WTC11 (cell line): ENCODE measurements at regions not wholly inside any gene's neighbourhood (a gene's known extent, or its start where the extent isn't known, plus 50 kb on each side); places are given as distances from the start of the nearest gene placed in this dataset.

ENCODE experiments used
- ATAC-seq: fragments of 200-7000 bp; cut with Tn5 transposase; 2 replicates; pipeline ENCODE4 v1.10.0; 2021; ENCODE audit warnings: mild to moderate bottlenecking, moderate library complexity
- CTCF ChIA-PET: fragments of 300-600 bp; sonication (Branson Sonifier 250); formaldehyde crosslinking; loops from one replicate; lab custom pipeline; 2021; ENCODE audit warnings: antibody characterized with exemption; lab: Charles Lee
- POLR2A ChIA-PET: fragments of 350-600 bp; sonication (Branson Sonifier 250); formaldehyde crosslinking; loops from one replicate; lab custom pipeline; 2021; ENCODE audit warnings: antibody characterized with exemption; lab: Charles Lee
- DNase-seq: peaks from one replicate; pipeline ENCODE4 v3.0.0; 2021; ENCODE audit warnings: low spot score
- H3K27ac Mint-ChIP-seq: 2 replicates; pipeline ENCODE4 v1.8.0; 2021; ENCODE audit warnings: mixed read lengths
- H3K27me3 Mint-ChIP-seq: 2 replicates; pipeline ENCODE4 v1.8.0; 2021; ENCODE audit warnings: low read depth, mild to moderate bottlenecking, moderate library complexity, mixed read lengths
- H3K36me3 Mint-ChIP-seq: 2 replicates; pipeline ENCODE4 v1.8.0; 2021; ENCODE audit warnings: mixed read lengths
- H3K4me1 Mint-ChIP-seq: 2 replicates; pipeline ENCODE4 v1.8.0; 2022; ENCODE audit warnings: mixed read lengths
- H3K4me3 Mint-ChIP-seq: 2 replicates; pipeline ENCODE4 v1.8.0; 2021; ENCODE audit warnings: mild to moderate bottlenecking, moderate library complexity, mixed read lengths
- H3K9me3 Mint-ChIP-seq: 2 replicates; pipeline ENCODE4 v1.8.0; 2021; ENCODE audit warnings: mixed read lengths
- ATF1 ChIP-seq: sonication (generic); formaldehyde crosslinking; IDR thresholded peaks from 2 replicates; pipeline ENCODE4 v1.8.1; 2023; ENCODE audit warnings: mild to moderate bottlenecking, moderate library complexity, missing genetic modification reagents
- CDX4 ChIP-seq: fragments of 250-450 bp; sonication (Bioruptor Pico); IDR thresholded peaks from 2 replicates; pipeline ENCODE4 v1.9.0; 2021; ENCODE audit warnings: moderate library complexity, mild to moderate bottlenecking, inconsistent platforms, borderline replicate concordance
- CREB1 ChIP-seq: sonication (generic); formaldehyde crosslinking; IDR thresholded peaks from 2 replicates; pipeline ENCODE4 v1.8.0; 2023; ENCODE audit warnings: mild to moderate bottlenecking, missing genetic modification reagents
- CTCF ChIP-seq: fragments of 200-600 bp; IDR thresholded peaks from 2 replicates; pipeline ENCODE4 v1.8.0; 2022; ENCODE audit warnings: antibody characterized with exemption
- E2F4 ChIP-seq: sonication (generic); formaldehyde crosslinking; IDR thresholded peaks from 2 replicates; pipeline ENCODE4 v1.8.1; 2022; ENCODE audit warnings: low read depth, mild to moderate bottlenecking, moderate library complexity, missing genetic modification reagents, borderline replicate concordance
- ERG ChIP-seq: fragments of 250-450 bp; sonication (Bioruptor Pico); IDR thresholded peaks from 2 replicates; pipeline ENCODE4 v1.8.0; 2021; ENCODE audit warnings: mild to moderate bottlenecking
- FOXP1 ChIP-seq: sonication (generic); formaldehyde crosslinking; IDR thresholded peaks from 2 replicates; pipeline ENCODE4 v1.8.0; 2022; ENCODE audit warnings: missing genetic modification reagents, mild to moderate bottlenecking, moderate library complexity, borderline replicate concordance
- FOXP4 ChIP-seq: sonication (generic); formaldehyde crosslinking; IDR thresholded peaks from 2 replicates; pipeline ENCODE4 v1.8.0; 2022; ENCODE audit warnings: mild to moderate bottlenecking, missing genetic modification reagents
- HMGXB4 ChIP-seq: sonication (generic); formaldehyde crosslinking; IDR thresholded peaks from 2 replicates; pipeline ENCODE4 v1.8.1; 2023; ENCODE audit warnings: mild to moderate bottlenecking, moderate library complexity, missing genetic modification reagents
- IRF2 ChIP-seq: sonication (generic); formaldehyde crosslinking; IDR thresholded peaks from 2 replicates; pipeline ENCODE4 v1.8.0; 2022; ENCODE audit warnings: low read depth, missing genetic modification reagents, borderline replicate concordance
- NFATC4 ChIP-seq: fragments of 250-450 bp; sonication (Bioruptor Pico); IDR thresholded peaks from 2 replicates; pipeline ENCODE4 v1.9.0; 2021; ENCODE audit warnings: mild to moderate bottlenecking
- NFYB ChIP-seq: sonication (generic); formaldehyde crosslinking; conservative IDR thresholded peaks from 2 replicates; pipeline ENCODE4 v1.8.0; 2022; ENCODE audit warnings: low read depth, missing genetic modification reagents
- PREB ChIP-seq: sonication (generic); formaldehyde crosslinking; IDR thresholded peaks from 2 replicates; pipeline ENCODE4 v1.8.1; 2022; ENCODE audit warnings: mild to moderate bottlenecking, missing genetic modification reagents, moderate library complexity, borderline replicate concordance
- RORB ChIP-seq: fragments of 250-450 bp; sonication (Bioruptor Pico); IDR thresholded peaks from 2 replicates; pipeline ENCODE4 v1.9.0; 2021; ENCODE audit warnings: mild to moderate bottlenecking
- ZNF138 ChIP-seq: sonication (generic); formaldehyde crosslinking; conservative IDR thresholded peaks from 2 replicates; pipeline ENCODE4 v1.8.1; 2022; ENCODE audit warnings: mild to moderate bottlenecking, moderate library complexity, missing genetic modification reagents
- ZNF281 ChIP-seq: sonication (generic); formaldehyde crosslinking; IDR thresholded peaks from 2 replicates; pipeline ENCODE4 v1.8.0; 2023; ENCODE audit warnings: mild to moderate bottlenecking, missing genetic modification reagents

- Mint-ChIP-seq H3K4me1 (no peaks in the 10 kb centered on the region), H3K4me3 (no peak overlapping the region), H3K27me3 (peaks cover 3% of the 10 kb centered on the region; the same call in 1 of the 2 replicates), H3K9me3 (peaks cover 29% of the 10 kb centered on the region), H3K27ac (no peak overlapping the region), H3K36me3 (peaks cover 4% of the 10 kb centered on the region; the same call in 1 of the 2 replicates)
- ChIA-PET POLR2A (no interaction called here), CTCF (no interaction called here)
- TF ChIP-seq RORB (CRISPR knock-in tag) (no peak), ATF1 (CRISPR knock-in tag) (no peak), CTCF (no peak), HMGXB4 (CRISPR knock-in tag) (no peak), CREB1 (CRISPR knock-in tag) (no peak), FOXP4 (CRISPR knock-in tag) (no peak), IRF2 (no peak)
- DNase-seq: no peak
- ATAC-seq: no peak
Observed at GRCh38 chr10:83343676-83344075, 795.6 kb upstream of the GHITM start.

- no peaks in the 10 kb centered on the region for H3K4me1 Mint-ChIP-seq
- ChIA-PET CTCF (no interaction called here), POLR2A (no interaction called here)
- no peak for DNase-seq
- H3K27ac Mint-ChIP-seq: no peak overlapping the region
- H3K4me3 Mint-ChIP-seq: no peak overlapping the region
- H3K36me3 Mint-ChIP-seq: peaks cover 4% of the 10 kb centered on the region; the same call in 1 of the 2 replicates
- no peak for ATAC-seq
- no peaks in the 10 kb centered on the region; the same call in 1 of the 2 replicates for H3K27me3 Mint-ChIP-seq
- peaks cover 20% of the 10 kb centered on the region for H3K9me3 Mint-ChIP-seq
- TF ChIP-seq E2F4: no peak
- TF ChIP-seq ZNF281 (CRISPR knock-in tag): no peak
- no peak for TF ChIP-seq NFYB
- no peak for TF ChIP-seq NFATC4 (CRISPR knock-in tag)
- no peak for TF ChIP-seq CREB1 (CRISPR knock-in tag)
- no peak for TF ChIP-seq HMGXB4 (CRISPR knock-in tag)
- TF ChIP-seq CDX4 (CRISPR knock-in tag): no peak
- TF ChIP-seq ZNF138 (CRISPR knock-in tag): no peak
- no peak for TF ChIP-seq PREB (CRISPR knock-in tag)
- TF ChIP-seq ERG (CRISPR knock-in tag): no peak
- TF ChIP-seq FOXP1 (CRISPR knock-in tag): no peak
- TF ChIP-seq IRF2: no peak
Observed at GRCh38 chr10:83346266-83346910, 792.9 kb upstream of the GHITM start.
